ENCODE measurements at regions not wholly inside any gene's neighbourhood (a gene's known extent, or its start where the extent isn't known, plus 50 kb on each side); places are given as distances from the start of the nearest gene placed in this dataset.

- 85% methylated on average over 7 of the region's 7 CpGs for WGBS
- Histone ChIP-seq H3K27me3 (ENCODE audit: control insufficient read depth in 4 of 4, insufficient read depth in 4 of 4, low read length in 3 of 4) (no peaks in the 10 kb centered on the region), H3K9me3 (ENCODE audit: control insufficient read depth in 4 of 4, low read length in 3 of 4) (no peaks in the 10 kb centered on the region), H3K27ac (ENCODE audit: low read depth in 1 of 2, low read length in 2 of 2) (no peak overlapping the region), H3K36me3 (ENCODE audit: control insufficient read depth in 4 of 4, insufficient read depth in 3 of 4, low read depth in 1 of 4, low read length in 3 of 4) (no peaks in the 10 kb centered on the region), H3K9ac (ENCODE audit: low read depth in 1 of 2, low read length in 2 of 2) (no peak overlapping the region), H3K4me3 (ENCODE audit: low read depth in 1 of 3, low read length in 3 of 3) (no peak overlapping the region), H3K4me1 (ENCODE audit: control insufficient read depth in 4 of 4, insufficient read depth in 4 of 4, low read length in 3 of 4) (no peaks in the 10 kb centered on the region)
- DNase-seq (ENCODE audit: low spot score): no peak
- TF ChIP-seq JUND (IDR thresholded peaks at IDR 0.05) (no peak), EGR1 (IDR thresholded peaks at IDR 0.05; ENCODE audit: low read depth in 2 of 2) (no peak)
- TF ChIP-seq, protein P1, sequence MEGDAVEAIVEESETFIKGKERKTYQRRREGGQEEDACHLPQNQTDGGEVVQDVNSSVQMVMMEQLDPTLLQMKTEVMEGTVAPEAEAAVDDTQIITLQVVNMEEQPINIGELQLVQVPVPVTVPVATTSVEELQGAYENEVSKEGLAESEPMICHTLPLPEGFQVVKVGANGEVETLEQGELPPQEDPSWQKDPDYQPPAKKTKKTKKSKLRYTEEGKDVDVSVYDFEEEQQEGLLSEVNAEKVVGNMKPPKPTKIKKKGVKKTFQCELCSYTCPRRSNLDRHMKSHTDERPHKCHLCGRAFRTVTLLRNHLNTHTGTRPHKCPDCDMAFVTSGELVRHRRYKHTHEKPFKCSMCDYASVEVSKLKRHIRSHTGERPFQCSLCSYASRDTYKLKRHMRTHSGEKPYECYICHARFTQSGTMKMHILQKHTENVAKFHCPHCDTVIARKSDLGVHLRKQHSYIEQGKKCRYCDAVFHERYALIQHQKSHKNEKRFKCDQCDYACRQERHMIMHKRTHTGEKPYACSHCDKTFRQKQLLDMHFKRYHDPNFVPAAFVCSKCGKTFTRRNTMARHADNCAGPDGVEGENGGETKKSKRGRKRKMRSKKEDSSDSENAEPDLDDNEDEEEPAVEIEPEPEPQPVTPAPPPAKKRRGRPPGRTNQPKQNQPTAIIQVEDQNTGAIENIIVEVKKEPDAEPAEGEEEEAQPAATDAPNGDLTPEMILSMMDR (IDR thresholded peaks at IDR 0.05; ENCODE audit: low read depth, low read length, missing input control): no peak
Observed at GRCh38 chr19:30090963-30091362, 148.9 kb downstream of the URI1 start.

DNA sequence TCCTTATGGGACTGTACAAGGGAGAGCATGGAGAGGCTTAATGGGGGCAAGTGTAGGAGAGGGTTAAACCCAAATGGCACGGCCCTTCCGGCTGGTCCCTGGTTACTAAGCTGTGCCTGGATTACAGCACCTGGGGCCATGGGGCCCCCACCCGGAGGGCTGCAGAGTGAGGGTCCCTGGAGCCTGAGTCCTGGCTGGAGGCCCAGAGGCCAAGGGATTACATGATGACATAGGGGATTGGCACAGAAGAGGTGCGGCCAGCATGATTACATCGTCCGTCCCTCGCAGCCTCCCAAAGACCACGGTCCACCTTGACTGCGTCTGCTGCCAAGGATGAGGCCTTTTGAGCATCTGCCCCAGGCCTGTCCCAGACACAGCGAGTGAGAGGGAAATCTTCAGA, 149.4 kb downstream of the URI1 start:
- 92% methylated on average over 10 of the region's 10 CpGs for WGBS

More for the DNA sequence above, 149.4 kb downstream of the URI1 start:
- H3K27me3 ChIP-seq (ENCODE audit: control insufficient read depth in 4 of 4, insufficient read depth in 4 of 4, low read length in 3 of 4): no peaks in the 10 kb centered on the region
- TF ChIP-seq, protein P1 (IDR thresholded peaks at IDR 0.05; ENCODE audit: low read depth, low read length, missing input control): no peak
- TF ChIP-seq RAD21 (IDR thresholded peaks at IDR 0.05): no peak
- TF ChIP-seq HNF4A (conservative IDR thresholded peaks at IDR 0.05): no peak
- no peak for TF ChIP-seq JUND (IDR thresholded peaks at IDR 0.05)
- TF ChIP-seq EGR1 (IDR thresholded peaks at IDR 0.05; ENCODE audit: low read depth in 2 of 2): no peak
- no peak for TF ChIP-seq NR2F2 (IDR thresholded peaks at IDR 0.05)
- no peak for TF ChIP-seq HNF4G (IDR thresholded peaks at IDR 0.05)
- TF ChIP-seq YY1 (IDR thresholded peaks at IDR 0.05): no peak
- no peak for TF ChIP-seq ZBTB33 (IDR thresholded peaks at IDR 0.05)
- TF ChIP-seq MAX (IDR thresholded peaks at IDR 0.05): no peak
- no peaks in the 10 kb centered on the region for H3K9me3 ChIP-seq (ENCODE audit: control insufficient read depth in 4 of 4, low read length in 3 of 4)
- H3K4me3 ChIP-seq (ENCODE audit: low read depth in 1 of 3, low read length in 3 of 3): no peak overlapping the region
- no peaks in the 10 kb centered on the region for H3K4me1 ChIP-seq (ENCODE audit: control insufficient read depth in 4 of 4, insufficient read depth in 4 of 4, low read length in 3 of 4)
- DNase-seq (ENCODE audit: low spot score): no peak
- H3K27ac ChIP-seq (ENCODE audit: low read depth in 1 of 2, low read length in 2 of 2): no peak overlapping the region
- no peak overlapping the region for H3K9ac ChIP-seq (ENCODE audit: low read depth in 1 of 2, low read length in 2 of 2)
- H3K36me3 ChIP-seq (ENCODE audit: control insufficient read depth in 4 of 4, insufficient read depth in 3 of 4, low read depth in 1 of 4, low read length in 3 of 4): no peaks in the 10 kb centered on the region

All from liver (tissue), 8 donors.